ENCODE measurements at regions not wholly inside any gene's neighbourhood (a gene's known extent, or its start where the extent isn't known, plus 50 kb on each side); places are given as distances from the start of the nearest gene placed in this dataset.

DNA sequence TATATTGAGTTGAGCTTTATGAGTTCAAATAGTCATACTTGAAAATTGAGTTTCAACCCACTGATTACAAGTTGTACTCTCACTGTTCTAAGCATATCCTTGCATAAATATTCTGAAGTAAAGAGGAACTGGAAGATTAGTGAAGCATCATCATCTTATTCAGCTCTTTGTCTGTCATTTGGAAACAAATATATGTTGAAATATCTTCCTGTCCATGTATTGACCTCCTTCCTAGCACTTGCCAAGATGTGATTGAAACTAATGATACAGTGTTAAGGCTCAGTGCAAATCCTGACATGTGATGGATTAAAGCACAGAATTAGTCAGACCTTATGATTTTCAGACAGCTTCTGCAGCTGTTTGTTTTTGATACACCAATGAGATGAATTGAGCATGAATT lies 434.3 kb downstream of the TBC1D32 start:
- no peaks in the 10 kb centered on the region for H3K4me1 Mint-ChIP-seq (ENCODE audit: low read depth)
- H3K27me3 Mint-ChIP-seq (ENCODE audit: low read depth) = no peaks in the 10 kb centered on the region
- H3K4me3 Mint-ChIP-seq = no peak overlapping the region
- H3K36me3 Mint-ChIP-seq (ENCODE audit: low read depth) = no peaks in the 10 kb centered on the region
- H3K9me3 Mint-ChIP-seq = no peaks in the 10 kb centered on the region
- H3K27ac Mint-ChIP-seq = no peak overlapping the region
- no peak for DNase-seq (ENCODE audit: low spot score)

DNA sequence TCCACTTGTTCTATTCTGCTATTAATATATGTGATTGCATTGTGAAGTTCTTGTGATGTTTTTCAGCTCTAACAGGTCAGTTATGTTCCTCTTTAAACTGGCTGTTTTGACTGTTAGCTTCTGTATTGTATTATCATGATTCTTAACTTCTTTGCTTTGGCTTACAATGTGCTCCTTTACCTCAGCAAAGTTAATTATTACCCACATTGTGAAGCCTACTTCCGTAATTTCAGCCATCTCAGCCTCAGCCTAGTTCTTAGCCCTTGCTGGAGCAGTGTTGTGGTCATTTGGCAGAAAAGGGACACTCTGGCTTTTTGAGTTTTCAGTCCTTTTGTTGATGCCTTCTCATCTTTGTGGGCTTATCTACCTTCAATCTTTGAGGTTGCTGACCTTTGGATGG lies 440.2 kb downstream of the TBC1D32 start:
- H3K4me3 Mint-ChIP-seq = no peak overlapping the region
- no peaks in the 10 kb centered on the region for H3K36me3 Mint-ChIP-seq (ENCODE audit: low read depth)

DNA sequence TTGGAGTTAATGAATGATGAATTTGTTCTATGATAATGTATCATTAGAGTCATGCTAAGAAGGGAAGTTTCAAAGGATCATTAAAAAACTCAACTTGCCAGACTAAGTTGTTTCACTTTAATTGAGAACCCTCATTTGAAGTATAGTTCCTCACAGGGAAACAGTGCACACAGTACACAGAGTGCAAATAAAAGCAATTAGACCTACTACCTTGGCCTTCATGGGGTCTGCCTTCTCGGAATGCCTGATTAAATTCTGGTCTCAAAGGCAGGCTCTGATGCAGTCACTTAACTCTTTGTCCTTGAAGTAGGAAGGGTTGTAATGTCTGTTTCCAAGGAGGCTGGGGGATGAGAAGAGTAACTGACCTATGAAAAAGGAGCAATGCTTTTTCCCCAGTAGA lies 457.3 kb downstream of the TBC1D32 start:
- no peak overlapping the region for H3K4me3 Mint-ChIP-seq
- H3K9me3 Mint-ChIP-seq = no peaks in the 10 kb centered on the region
- no peak for DNase-seq (ENCODE audit: low spot score)
- H3K4me1 Mint-ChIP-seq (ENCODE audit: low read depth) = no peaks in the 10 kb centered on the region
- no peak overlapping the region for H3K27ac Mint-ChIP-seq
- H3K36me3 Mint-ChIP-seq (ENCODE audit: low read depth) = no peaks in the 10 kb centered on the region
- no peaks in the 10 kb centered on the region for H3K27me3 Mint-ChIP-seq (ENCODE audit: low read depth)

More for the DNA sequence above, 440.2 kb downstream of the TBC1D32 start:
- Mint-ChIP-seq H3K27ac (no peak overlapping the region), H3K9me3 (peaks cover 14% of the 10 kb centered on the region), H3K27me3 (ENCODE audit: low read depth) (no peaks in the 10 kb centered on the region), H3K4me1 (ENCODE audit: low read depth) (no peaks in the 10 kb centered on the region)
- DNase-seq (ENCODE audit: low spot score) = no peak

DNA sequence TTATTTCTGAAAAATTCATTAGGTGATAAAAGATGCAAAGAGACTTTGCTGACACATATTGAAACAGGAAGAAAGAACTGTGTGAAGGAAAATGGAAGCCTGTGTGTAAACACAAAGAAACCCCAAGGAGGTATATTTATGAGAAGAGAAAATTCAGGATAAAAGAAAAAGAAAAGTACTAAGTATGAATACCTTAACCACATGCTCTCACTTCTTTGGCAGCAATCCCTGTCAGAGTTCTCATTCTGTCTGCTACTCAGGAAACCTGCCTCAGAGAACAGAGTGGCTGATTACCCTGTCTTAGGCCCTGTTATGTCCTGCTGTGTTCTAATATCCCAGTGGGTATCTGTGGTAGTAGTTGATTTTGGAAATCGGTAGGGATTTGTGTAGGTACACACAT lies 457.9 kb downstream of the TBC1D32 start:
- Mint-ChIP-seq H3K27ac (no peak overlapping the region), H3K9me3 (no peaks in the 10 kb centered on the region), H3K4me1 (ENCODE audit: low read depth) (no peaks in the 10 kb centered on the region), H3K4me3 (no peak overlapping the region), H3K27me3 (ENCODE audit: low read depth) (no peaks in the 10 kb centered on the region), H3K36me3 (ENCODE audit: low read depth) (no peaks in the 10 kb centered on the region)
- no peak for DNase-seq (ENCODE audit: low spot score)

DNA sequence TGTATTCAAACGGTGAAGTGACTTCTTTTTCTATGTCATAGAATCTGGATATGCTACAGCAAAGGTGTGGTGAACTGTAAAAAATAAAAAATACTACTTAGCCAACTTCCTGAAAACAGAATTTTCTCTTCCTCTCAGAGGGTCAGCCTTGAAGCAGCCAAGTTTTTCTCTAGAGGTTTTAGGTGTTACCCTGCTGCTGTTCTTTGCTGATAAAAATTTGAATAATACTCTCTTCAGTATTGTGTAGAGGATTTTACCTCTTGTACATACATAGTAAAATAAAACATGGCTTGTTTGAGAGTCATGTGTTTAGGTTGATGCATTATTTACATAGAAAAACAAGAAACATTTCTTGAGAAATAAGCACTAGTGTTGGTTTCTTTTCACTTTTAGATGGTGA lies 458.4 kb downstream of the TBC1D32 start:
- no peak overlapping the region for H3K4me3 Mint-ChIP-seq
- H3K27ac Mint-ChIP-seq = no peak overlapping the region
- no peaks in the 10 kb centered on the region for H3K36me3 Mint-ChIP-seq (ENCODE audit: low read depth)
- H3K9me3 Mint-ChIP-seq = no peaks in the 10 kb centered on the region
- H3K27me3 Mint-ChIP-seq (ENCODE audit: low read depth) = no peaks in the 10 kb centered on the region
- no peak for DNase-seq (ENCODE audit: low spot score)
- no peaks in the 10 kb centered on the region for H3K4me1 Mint-ChIP-seq (ENCODE audit: low read depth)

DNA sequence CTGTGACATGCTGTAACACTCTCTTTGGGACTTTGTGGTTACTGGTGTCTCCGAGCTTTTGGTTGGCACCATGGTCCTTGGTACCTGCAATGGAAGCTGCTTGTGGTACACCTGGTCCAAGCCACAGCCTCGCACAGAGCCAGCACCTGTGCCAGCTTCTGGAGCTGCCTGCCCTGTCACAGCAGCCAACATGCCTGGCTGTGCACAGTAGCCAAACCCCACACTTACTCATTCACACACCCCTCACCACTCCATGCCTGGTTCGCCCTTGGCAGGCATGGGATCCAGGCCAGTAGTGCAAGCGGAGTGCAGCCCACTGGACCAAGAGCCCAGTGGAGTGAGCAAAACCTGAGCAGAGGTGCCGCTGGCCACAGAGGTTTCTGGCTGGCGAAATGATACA lies 459.9 kb downstream of the TBC1D32 start:
- H3K9me3 Mint-ChIP-seq = no peaks in the 10 kb centered on the region
- H3K4me1 Mint-ChIP-seq (ENCODE audit: low read depth) = no peaks in the 10 kb centered on the region
- DNase-seq (ENCODE audit: low spot score) = no peak
- no peaks in the 10 kb centered on the region for H3K27me3 Mint-ChIP-seq (ENCODE audit: low read depth)
- no peak overlapping the region for H3K4me3 Mint-ChIP-seq
- H3K27ac Mint-ChIP-seq = no peak overlapping the region
- no peaks in the 10 kb centered on the region for H3K36me3 Mint-ChIP-seq (ENCODE audit: low read depth)

DNA sequence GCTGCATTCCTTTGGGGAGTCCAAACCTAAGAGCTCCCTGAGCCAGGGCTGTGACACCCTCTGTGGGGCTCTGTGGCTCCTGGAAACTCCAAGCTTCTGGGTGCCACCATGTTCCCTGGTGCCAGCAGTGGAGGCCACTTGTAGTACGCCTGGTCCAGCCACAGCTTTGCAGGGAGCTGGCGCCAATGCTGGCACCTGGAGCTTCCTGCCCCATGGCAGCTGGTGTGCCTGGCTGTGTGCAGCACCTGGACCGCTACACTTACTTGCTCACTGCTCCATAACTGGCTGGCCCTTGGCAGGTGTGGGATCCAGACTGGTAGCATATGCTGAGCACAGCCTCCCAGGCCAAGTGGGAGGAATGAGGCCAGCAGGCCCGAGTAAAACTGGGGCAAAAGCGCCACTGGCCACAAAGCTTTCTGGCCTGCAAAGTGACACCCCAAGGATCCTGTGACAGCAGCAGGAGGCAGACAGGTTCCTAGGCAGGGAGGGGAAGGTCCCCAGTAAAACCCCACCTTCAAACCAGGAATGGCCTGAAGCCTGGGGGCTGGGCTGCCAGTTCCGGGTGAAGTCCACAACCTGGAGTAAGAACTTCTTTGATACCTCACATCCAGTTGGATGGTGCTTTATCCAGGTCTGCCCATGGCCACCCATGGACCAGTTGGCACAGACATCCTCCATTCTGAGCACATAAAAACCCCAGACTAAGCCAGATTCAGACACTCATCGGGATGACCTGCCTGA lies 461.0 kb downstream of the TBC1D32 start:
- DNase-seq (ENCODE audit: low spot score) = no peak
- Mint-ChIP-seq H3K4me3 (no peak overlapping the region), H3K27me3 (ENCODE audit: low read depth) (no peaks in the 10 kb centered on the region), H3K9me3 (no peaks in the 10 kb centered on the region), H3K27ac (no peak overlapping the region), H3K36me3 (ENCODE audit: low read depth) (no peaks in the 10 kb centered on the region), H3K4me1 (ENCODE audit: low read depth) (no peaks in the 10 kb centered on the region)

DNA sequence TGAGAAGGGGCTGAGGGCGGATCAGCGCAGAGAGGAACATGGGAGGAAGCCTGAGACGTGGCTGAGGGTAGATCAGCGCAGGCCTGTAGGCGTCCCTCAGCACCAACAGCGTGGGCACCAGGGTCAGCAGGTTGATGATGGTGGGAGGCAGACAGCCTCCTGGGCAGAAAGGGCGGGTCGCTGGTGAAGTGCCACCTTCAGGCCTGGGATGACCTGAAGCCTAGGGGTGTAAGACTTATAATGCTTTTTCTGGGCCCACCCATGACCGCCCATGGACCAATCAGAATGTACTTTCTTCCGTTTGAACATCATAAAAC lies 462.1 kb downstream of the TBC1D32 start:
- Mint-ChIP-seq H3K27ac (no peak overlapping the region), H3K36me3 (ENCODE audit: low read depth) (no peaks in the 10 kb centered on the region), H3K4me1 (ENCODE audit: low read depth) (no peaks in the 10 kb centered on the region), H3K9me3 (no peaks in the 10 kb centered on the region), H3K4me3 (no peak overlapping the region), H3K27me3 (ENCODE audit: low read depth) (no peaks in the 10 kb centered on the region)
- no peak for DNase-seq (ENCODE audit: low spot score)

DNA sequence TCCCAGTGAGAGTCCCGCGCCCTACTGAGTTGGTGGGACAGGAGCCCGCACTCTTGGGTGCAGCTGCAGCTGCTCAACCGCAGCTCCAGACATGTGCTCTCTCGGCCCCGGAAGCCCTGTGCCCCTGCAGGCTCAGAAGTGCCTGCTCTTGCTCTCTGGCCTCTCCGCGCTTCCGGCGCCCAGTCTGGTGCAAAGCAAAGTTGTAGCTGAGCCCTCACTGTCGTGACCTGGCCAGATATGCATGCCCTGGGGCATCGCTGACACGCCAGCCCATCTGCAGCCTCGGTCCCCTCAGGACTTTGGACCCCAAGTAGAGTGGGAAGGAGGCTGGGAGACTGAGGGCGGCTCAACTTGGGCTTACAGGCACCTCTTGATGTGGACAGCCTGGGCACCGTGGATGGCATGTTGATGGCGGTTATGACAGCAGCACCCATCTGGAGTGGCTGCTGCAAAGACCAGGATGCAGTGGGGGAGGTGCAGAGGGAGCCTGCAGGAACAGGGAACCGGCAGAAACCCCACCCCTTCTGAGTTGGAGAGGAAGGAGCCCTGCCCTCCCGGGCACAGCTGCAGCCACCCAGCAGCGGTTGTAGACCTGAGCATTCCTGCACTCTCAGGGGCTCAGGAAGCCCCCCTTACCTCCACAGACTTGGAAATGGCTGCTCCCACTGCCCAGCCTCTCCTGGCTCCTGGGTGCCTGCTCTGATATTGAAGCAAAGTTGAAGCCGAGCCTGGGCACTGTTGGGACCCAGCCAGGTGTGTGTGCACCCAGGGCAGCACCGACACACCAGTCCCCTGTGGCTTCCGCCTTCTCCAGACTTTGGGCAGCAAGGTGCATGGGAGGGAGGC lies 462.6 kb downstream of the TBC1D32 start:
- Mint-ChIP-seq H3K9me3 (no peaks in the 10 kb centered on the region), H3K36me3 (ENCODE audit: low read depth) (no peaks in the 10 kb centered on the region), H3K4me3 (no peak overlapping the region), H3K27ac (no peak overlapping the region), H3K4me1 (ENCODE audit: low read depth) (no peaks in the 10 kb centered on the region), H3K27me3 (ENCODE audit: low read depth) (no peaks in the 10 kb centered on the region)
- DNase-seq (ENCODE audit: low spot score) = no peak

DNA sequence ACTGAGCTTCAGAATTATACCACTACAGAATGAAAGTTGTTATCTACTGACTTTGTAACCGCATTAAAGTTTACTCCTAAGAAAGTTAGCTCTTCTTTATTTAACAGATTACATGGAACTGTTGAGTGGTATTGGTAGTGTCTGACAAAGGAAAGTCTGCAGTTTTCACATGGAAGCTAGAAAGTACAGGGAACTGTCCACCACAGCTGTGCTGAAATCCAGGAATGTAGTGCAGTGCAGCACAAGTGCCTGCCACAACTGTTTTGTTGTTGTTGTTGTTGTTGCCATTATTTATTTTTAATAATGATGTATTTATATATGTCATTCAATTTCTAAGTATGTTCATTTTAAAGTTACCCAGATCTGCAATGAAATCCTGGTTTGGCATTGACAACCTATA lies 464.9 kb downstream of the TBC1D32 start:
- DNase-seq (ENCODE audit: low spot score) = no peak
- H3K36me3 Mint-ChIP-seq (ENCODE audit: low read depth) = no peaks in the 10 kb centered on the region
- no peak overlapping the region for H3K4me3 Mint-ChIP-seq
- H3K27ac Mint-ChIP-seq = no peak overlapping the region
- no peaks in the 10 kb centered on the region for H3K27me3 Mint-ChIP-seq (ENCODE audit: low read depth)
- no peaks in the 10 kb centered on the region for H3K9me3 Mint-ChIP-seq
- no peaks in the 10 kb centered on the region for H3K4me1 Mint-ChIP-seq (ENCODE audit: low read depth)

DNA sequence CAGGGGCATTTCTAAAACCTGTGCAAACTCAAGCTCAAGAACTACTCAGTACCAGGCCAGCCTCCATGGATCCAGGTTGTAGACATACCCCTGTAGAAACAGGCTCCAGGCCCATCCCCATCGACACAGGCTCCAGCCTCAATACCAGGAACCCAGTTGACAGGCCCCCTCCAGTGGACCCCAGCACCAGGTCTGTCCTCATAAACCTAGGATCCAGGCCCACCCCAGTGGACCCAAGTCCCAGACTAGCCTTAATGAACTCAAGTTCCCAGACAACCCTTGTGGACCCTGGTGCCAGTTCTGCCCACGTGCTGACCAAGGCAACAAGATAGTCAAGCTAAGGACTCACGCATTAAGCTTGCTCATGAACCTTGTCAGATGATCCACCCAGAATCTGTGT lies 476.9 kb downstream of the TBC1D32 start:
- Mint-ChIP-seq H3K4me1 (ENCODE audit: low read depth) (no peaks in the 10 kb centered on the region), H3K9me3 (no peaks in the 10 kb centered on the region), H3K27me3 (ENCODE audit: low read depth) (no peaks in the 10 kb centered on the region), H3K4me3 (no peak overlapping the region), H3K27ac (no peak overlapping the region), H3K36me3 (ENCODE audit: low read depth) (no peaks in the 10 kb centered on the region)
- DNase-seq (ENCODE audit: low spot score) = no peak

DNA sequence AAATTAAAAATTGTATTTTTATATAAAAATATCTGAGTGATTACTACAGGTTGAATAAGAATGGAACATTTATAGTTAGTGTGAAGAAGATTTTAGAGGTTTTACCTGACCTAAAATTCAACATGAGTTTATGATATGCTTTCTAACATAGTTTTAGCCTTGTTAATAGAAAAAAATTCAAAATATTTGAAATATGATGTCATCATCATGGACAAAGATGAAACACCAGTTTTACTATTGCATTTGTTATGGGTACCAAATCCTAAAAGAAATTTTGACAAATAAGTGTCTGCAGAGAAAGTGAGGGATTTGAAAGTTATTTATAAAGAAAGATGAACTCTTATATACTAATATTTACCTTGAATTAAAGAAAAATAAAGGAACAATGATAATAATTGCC lies 479.7 kb downstream of the TBC1D32 start:
- Mint-ChIP-seq H3K4me3 (no peak overlapping the region), H3K4me1 (ENCODE audit: low read depth) (no peaks in the 10 kb centered on the region), H3K27ac (no peak overlapping the region), H3K36me3 (ENCODE audit: low read depth) (no peaks in the 10 kb centered on the region), H3K9me3 (no peaks in the 10 kb centered on the region), H3K27me3 (ENCODE audit: low read depth) (no peaks in the 10 kb centered on the region)
- DNase-seq (ENCODE audit: low spot score) = no peak

DNA sequence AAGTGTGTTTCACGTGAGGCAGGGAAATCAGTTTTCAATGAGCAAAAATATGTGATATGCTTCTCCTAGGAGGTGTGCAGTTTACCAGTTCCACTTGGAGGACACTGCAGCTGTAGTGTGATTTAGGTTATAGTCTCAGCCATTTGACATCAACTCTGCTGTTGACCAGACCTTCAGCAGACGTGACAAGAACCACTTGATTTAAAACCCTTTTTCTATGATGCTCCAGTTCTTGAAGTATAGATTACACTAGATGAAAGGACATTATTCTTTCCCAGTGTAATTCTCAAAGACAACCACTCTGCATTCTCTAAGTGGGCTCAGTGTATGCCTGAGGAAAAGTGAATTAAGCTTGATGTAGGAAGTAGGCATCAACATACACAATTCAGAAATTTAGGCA lies 480.8 kb downstream of the TBC1D32 start:
- no peaks in the 10 kb centered on the region for H3K9me3 Mint-ChIP-seq
- no peak overlapping the region for H3K27ac Mint-ChIP-seq

DNA sequence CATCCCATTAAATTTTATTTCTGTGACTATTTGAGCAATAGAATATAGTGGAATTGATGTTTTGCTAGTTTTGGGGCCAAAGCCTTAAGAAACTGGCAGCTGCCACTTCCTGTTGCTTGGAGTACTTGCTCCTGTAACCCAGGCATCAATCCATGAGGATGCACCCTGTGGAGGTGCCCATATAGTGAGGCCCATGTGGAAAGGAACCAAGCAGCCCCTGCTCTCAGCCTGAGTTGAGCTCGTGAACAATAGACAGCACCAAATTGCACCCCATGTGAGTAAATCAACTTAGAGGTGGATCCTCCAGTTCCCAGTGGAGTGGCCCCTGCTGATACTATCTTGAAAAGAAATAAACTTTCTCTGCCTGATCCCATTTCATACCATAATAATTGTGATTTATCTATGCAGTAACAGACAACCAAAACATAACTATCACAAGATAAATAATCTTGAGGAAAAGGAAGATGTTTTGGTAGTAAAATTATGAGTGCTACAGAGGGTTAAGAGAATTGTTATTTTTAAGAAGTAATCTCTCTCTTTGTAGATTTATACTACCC lies 481.9 kb downstream of the TBC1D32 start:
- no peak for DNase-seq (ENCODE audit: low spot score)
- Mint-ChIP-seq H3K27ac (no peak overlapping the region), H3K36me3 (ENCODE audit: low read depth) (no peaks in the 10 kb centered on the region), H3K4me3 (no peak overlapping the region), H3K9me3 (no peaks in the 10 kb centered on the region), H3K27me3 (ENCODE audit: low read depth) (no peaks in the 10 kb centered on the region), H3K4me1 (ENCODE audit: low read depth) (no peaks in the 10 kb centered on the region)

More for the DNA sequence above, 480.8 kb downstream of the TBC1D32 start:
- DNase-seq (ENCODE audit: low spot score) = no peak
- Mint-ChIP-seq H3K4me3 (no peak overlapping the region), H3K4me1 (ENCODE audit: low read depth) (no peaks in the 10 kb centered on the region), H3K27me3 (ENCODE audit: low read depth) (no peaks in the 10 kb centered on the region), H3K36me3 (ENCODE audit: low read depth) (no peaks in the 10 kb centered on the region)
